HEK293 (cell line): ENCODE measurements at regions not wholly inside any gene's neighbourhood (a gene's known extent, or its start where the extent isn't known, plus 50 kb on each side); places are given as distances from the start of the nearest gene placed in this dataset.

Experiments
- MYNN ChIP-seq: fragments of 450-650 bp; formaldehyde crosslinking; IDR thresholded peaks from 2 replicates; pipeline ENCODE4 v1.5.1; 2016; ENCODE audit warnings: missing biosample characterization, missing genetic modification characterization, borderline replicate concordance
- ZNF121 ChIP-seq: fragments of 450-650 bp; formaldehyde crosslinking; IDR thresholded peaks from 2 replicates; pipeline ENCODE4 v1.5.1; 2016; ENCODE audit warnings: missing biosample characterization, missing genetic modification characterization
- ZNF146 ChIP-seq: fragments of 450-650 bp; formaldehyde crosslinking; IDR thresholded peaks from 2 replicates; pipeline ENCODE4 v1.5.1; 2016; ENCODE audit warnings: missing biosample characterization, missing genetic modification characterization
- ZNF19 ChIP-seq: fragments of 450-650 bp; formaldehyde crosslinking; IDR thresholded peaks from 2 replicates; pipeline ENCODE4; 2016; ENCODE audit warnings: missing biosample characterization, missing genetic modification characterization, low read depth
- ZNF324 ChIP-seq: fragments of 450-650 bp; formaldehyde crosslinking; IDR thresholded peaks from 2 replicates; pipeline ENCODE4 v1.5.1; 2016; ENCODE audit warnings: missing biosample characterization, missing genetic modification characterization
- ZNF654 ChIP-seq: fragments of 450-650 bp; formaldehyde crosslinking; IDR thresholded peaks from 2 replicates; pipeline ENCODE4 v1.5.1; 2016; ENCODE audit warnings: low read depth, missing biosample characterization, missing genetic modification characterization
- TF ChIP-seq, protein P1 (sequence below): fragments of 450-650 bp; formaldehyde crosslinking; IDR thresholded peaks from 2 replicates; pipeline ENCODE4 v1.5.1; 2016; ENCODE audit warnings: missing biosample characterization, missing genetic modification characterization
- TF ChIP-seq, protein P2 (sequence below): sonication (generic); formaldehyde crosslinking; IDR thresholded peaks from 2 replicates; pipeline ENCODE4 v1.8.1; 2022; ENCODE audit warnings: mild to moderate bottlenecking, moderate library complexity, missing genetic modification reagents
- TF ChIP-seq, protein P3 (sequence below): fragments of 450-650 bp; formaldehyde crosslinking; IDR thresholded peaks from 2 replicates; pipeline ENCODE4 v1.5.1; 2016; ENCODE audit warnings: missing biosample characterization, missing genetic modification characterization

DNA sequence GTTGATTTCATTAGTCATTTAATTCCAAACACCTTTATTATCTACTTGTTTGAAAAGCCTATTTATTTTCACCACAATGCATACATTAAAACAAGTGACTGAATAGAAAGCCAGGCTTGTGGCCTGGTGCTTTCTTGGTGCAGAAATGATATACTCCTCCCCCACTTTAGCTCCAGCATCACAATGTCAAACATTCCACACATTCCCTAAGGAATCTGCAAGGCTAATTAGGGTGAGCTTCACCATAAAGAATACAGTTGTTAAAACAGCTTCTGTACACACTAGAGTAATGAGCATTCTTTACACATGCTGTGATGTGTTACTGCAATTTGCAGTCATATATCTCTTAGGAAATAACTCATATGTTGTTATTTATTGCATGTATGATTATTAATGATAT, 705.7 kb downstream of the CETN3 start:
- TF ChIP-seq ZNF654 (tag by site-specific recombination) (no peak), ZNF324 (tag by site-specific recombination) (no peak), MYNN (tag by site-specific recombination) (no peak), ZNF146 (tag by site-specific recombination) (no peak), ZNF121 (tag by site-specific recombination) (no peak), ZNF19 (no peak)
- TF ChIP-seq, protein P1, sequence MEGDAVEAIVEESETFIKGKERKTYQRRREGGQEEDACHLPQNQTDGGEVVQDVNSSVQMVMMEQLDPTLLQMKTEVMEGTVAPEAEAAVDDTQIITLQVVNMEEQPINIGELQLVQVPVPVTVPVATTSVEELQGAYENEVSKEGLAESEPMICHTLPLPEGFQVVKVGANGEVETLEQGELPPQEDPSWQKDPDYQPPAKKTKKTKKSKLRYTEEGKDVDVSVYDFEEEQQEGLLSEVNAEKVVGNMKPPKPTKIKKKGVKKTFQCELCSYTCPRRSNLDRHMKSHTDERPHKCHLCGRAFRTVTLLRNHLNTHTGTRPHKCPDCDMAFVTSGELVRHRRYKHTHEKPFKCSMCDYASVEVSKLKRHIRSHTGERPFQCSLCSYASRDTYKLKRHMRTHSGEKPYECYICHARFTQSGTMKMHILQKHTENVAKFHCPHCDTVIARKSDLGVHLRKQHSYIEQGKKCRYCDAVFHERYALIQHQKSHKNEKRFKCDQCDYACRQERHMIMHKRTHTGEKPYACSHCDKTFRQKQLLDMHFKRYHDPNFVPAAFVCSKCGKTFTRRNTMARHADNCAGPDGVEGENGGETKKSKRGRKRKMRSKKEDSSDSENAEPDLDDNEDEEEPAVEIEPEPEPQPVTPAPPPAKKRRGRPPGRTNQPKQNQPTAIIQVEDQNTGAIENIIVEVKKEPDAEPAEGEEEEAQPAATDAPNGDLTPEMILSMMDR (tag by site-specific recombination): no peak
- TF ChIP-seq, protein P2, sequence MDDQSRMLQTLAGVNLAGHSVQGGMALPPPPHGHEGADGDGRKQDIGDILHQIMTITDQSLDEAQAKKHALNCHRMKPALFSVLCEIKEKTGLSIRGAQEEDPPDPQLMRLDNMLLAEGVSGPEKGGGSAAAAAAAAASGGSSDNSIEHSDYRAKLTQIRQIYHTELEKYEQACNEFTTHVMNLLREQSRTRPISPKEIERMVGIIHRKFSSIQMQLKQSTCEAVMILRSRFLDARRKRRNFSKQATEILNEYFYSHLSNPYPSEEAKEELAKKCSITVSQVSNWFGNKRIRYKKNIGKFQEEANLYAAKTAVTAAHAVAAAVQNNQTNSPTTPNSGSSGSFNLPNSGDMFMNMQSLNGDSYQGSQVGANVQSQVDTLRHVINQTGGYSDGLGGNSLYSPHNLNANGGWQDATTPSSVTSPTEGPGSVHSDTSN (CRISPR knock-in tag): no peak
- TF ChIP-seq, protein P3, sequence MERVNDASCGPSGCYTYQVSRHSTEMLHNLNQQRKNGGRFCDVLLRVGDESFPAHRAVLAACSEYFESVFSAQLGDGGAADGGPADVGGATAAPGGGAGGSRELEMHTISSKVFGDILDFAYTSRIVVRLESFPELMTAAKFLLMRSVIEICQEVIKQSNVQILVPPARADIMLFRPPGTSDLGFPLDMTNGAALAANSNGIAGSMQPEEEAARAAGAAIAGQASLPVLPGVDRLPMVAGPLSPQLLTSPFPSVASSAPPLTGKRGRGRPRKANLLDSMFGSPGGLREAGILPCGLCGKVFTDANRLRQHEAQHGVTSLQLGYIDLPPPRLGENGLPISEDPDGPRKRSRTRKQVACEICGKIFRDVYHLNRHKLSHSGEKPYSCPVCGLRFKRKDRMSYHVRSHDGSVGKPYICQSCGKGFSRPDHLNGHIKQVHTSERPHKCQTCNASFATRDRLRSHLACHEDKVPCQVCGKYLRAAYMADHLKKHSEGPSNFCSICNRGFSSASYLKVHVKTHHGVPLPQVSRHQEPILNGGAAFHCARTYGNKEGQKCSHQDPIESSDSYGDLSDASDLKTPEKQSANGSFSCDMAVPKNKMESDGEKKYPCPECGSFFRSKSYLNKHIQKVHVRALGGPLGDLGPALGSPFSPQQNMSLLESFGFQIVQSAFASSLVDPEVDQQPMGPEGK (tag by site-specific recombination): no peak
